ENCODE measurements at regions not wholly inside any gene's neighbourhood (a gene's known extent, or its start where the extent isn't known, plus 50 kb on each side); places are given as distances from the start of the nearest gene placed in this dataset.

DNA sequence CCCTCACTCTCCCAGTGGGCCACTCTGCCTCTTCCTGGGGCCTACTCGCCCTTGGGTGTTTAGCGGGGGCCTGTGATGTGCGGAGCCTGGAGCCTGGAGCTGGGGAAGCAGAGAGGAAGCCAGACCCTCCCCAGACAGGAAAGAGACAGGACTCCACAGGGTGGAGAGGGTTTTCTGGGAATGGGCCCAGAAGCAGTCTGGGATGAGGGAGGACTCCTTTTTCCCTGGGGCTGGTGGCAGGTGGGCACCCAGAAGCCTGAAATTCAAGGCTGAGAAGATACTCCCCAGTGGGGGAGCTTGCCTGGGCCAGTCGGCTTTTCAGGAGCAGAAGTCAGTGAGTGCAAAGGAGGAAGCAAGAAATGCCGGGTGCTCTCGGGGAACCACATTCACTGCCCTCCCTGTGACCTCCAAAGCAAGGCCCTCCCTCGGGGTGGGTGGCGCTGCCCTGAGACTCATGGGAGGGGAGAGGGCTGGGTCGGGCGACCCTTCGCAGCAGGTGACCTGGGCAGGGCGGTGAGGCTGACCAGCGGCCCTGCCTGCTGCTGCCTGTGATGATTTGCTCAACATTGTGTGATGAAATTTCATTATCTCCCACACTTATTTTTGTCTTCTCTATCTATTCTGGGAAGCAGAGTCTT, 1377.4 kb downstream of the BRD1 start:
- no peak overlapping the region for H3K4me3 ChIP-seq (ENCODE audit: low read depth, low read length)
- TF ChIP-seq, protein P1, sequence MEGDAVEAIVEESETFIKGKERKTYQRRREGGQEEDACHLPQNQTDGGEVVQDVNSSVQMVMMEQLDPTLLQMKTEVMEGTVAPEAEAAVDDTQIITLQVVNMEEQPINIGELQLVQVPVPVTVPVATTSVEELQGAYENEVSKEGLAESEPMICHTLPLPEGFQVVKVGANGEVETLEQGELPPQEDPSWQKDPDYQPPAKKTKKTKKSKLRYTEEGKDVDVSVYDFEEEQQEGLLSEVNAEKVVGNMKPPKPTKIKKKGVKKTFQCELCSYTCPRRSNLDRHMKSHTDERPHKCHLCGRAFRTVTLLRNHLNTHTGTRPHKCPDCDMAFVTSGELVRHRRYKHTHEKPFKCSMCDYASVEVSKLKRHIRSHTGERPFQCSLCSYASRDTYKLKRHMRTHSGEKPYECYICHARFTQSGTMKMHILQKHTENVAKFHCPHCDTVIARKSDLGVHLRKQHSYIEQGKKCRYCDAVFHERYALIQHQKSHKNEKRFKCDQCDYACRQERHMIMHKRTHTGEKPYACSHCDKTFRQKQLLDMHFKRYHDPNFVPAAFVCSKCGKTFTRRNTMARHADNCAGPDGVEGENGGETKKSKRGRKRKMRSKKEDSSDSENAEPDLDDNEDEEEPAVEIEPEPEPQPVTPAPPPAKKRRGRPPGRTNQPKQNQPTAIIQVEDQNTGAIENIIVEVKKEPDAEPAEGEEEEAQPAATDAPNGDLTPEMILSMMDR (IDR thresholded peaks at IDR 0.05; ENCODE audit: low read depth, low read length): no peak
- TF ChIP-seq POLR2A (IDR thresholded peaks at IDR 0.05; ENCODE audit: extremely low read depth, insufficient read length): no peak
- TF ChIP-seq, protein P2, sequence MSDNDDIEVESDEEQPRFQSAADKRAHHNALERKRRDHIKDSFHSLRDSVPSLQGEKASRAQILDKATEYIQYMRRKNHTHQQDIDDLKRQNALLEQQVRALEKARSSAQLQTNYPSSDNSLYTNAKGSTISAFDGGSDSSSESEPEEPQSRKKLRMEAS (IDR thresholded peaks at IDR 0.05; ENCODE audit: low read depth, low read length): no peak
- TF ChIP-seq MYC (IDR thresholded peaks at IDR 0.05; ENCODE audit: low read depth, low read length): no peak
- DNase-seq (ENCODE audit: low read depth): peak; percentile 21

DNA sequence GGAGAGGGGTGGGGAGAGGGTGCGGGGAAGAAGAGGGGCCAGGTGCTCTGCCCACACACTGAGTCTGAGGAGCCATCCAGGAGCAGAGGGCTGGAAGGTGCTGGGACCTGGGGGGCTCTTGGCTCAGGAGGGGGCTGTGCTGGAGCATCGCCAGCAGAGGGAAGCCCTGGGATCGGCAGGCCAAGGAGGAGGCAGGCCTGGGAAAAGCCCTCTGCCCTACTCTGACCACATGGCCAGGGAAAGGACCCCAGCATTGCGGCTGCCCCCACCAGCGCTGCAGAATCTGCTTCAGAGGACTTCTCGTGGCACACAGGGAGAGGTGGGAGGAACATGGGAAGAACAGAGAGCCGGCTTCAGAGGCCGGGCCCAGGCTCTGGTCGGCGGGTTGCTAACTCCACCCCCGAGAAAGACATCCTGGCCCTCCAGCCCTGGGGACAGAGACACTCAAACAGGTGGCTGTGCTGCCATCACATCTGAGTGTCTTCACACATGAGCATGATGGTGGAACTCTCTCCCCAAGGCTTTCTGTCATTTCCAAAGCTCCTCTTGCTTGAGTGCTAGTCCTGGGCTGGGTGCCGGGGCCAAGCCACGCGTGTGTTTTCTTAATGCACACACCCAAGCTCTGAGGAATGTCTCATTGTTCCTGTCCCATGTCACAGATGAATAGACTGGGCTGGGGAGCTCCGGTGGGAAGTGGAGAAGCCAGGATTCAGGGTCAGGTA, 1378.0 kb downstream of the BRD1 start:
- H3K4me3 ChIP-seq (ENCODE audit: low read depth, low read length): no peak overlapping the region
- TF ChIP-seq, protein P1 (IDR thresholded peaks at IDR 0.05; ENCODE audit: low read depth, low read length): no peak
- no peak for TF ChIP-seq POLR2A (IDR thresholded peaks at IDR 0.05; ENCODE audit: extremely low read depth, insufficient read length)
- TF ChIP-seq MYC (IDR thresholded peaks at IDR 0.05; ENCODE audit: low read depth, low read length): no peak
- TF ChIP-seq, protein P2 (IDR thresholded peaks at IDR 0.05; ENCODE audit: low read depth, low read length): no peak
- DNase-seq (ENCODE audit: low read depth): no peak

DNA sequence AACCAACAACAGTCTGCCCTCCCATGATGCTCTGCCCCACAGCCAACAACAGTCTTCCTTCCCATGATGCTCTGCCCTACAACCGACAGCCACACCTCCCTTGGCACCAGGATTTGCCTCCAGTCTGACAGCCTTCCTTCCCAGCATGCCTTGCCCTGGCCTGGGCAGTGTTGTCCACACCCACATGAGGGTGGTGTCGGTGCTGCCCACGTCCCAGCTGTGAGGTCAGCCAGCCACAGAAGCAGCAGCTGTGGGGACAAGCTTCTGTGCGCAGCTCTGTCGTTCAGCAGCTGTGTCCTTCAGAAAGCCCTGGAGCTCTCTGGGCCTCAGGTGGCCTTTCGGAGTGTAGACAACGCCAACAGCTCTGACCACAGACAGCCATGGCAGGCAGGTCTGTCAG, 1378.9 kb downstream of the BRD1 start:
- TF ChIP-seq, protein P1 (IDR thresholded peaks at IDR 0.05; ENCODE audit: low read depth, low read length): no peak
- TF ChIP-seq MYC (IDR thresholded peaks at IDR 0.05; ENCODE audit: low read depth, low read length) (no peak), POLR2A (IDR thresholded peaks at IDR 0.05; ENCODE audit: extremely low read depth, insufficient read length) (no peak)
- TF ChIP-seq, protein P2 (IDR thresholded peaks at IDR 0.05; ENCODE audit: low read depth, low read length): no peak
- no peak overlapping the region for H3K4me3 ChIP-seq (ENCODE audit: low read depth, low read length)
- no peak for DNase-seq (ENCODE audit: low read depth)

GRCh38 chr22:48445113-48445827, 1382.4 kb downstream of the BRD1 start:
- no peak overlapping the region for H3K4me3 ChIP-seq (ENCODE audit: low read depth, low read length)
- DNase-seq (ENCODE audit: low read depth): no peak
- no peak for TF ChIP-seq MYC (IDR thresholded peaks at IDR 0.05; ENCODE audit: low read depth, low read length)
- no peak for TF ChIP-seq POLR2A (IDR thresholded peaks at IDR 0.05; ENCODE audit: extremely low read depth, insufficient read length)
- TF ChIP-seq, protein P1 (IDR thresholded peaks at IDR 0.05; ENCODE audit: low read depth, low read length): no peak
- TF ChIP-seq, protein P2 (IDR thresholded peaks at IDR 0.05; ENCODE audit: low read depth, low read length): no peak

DNA sequence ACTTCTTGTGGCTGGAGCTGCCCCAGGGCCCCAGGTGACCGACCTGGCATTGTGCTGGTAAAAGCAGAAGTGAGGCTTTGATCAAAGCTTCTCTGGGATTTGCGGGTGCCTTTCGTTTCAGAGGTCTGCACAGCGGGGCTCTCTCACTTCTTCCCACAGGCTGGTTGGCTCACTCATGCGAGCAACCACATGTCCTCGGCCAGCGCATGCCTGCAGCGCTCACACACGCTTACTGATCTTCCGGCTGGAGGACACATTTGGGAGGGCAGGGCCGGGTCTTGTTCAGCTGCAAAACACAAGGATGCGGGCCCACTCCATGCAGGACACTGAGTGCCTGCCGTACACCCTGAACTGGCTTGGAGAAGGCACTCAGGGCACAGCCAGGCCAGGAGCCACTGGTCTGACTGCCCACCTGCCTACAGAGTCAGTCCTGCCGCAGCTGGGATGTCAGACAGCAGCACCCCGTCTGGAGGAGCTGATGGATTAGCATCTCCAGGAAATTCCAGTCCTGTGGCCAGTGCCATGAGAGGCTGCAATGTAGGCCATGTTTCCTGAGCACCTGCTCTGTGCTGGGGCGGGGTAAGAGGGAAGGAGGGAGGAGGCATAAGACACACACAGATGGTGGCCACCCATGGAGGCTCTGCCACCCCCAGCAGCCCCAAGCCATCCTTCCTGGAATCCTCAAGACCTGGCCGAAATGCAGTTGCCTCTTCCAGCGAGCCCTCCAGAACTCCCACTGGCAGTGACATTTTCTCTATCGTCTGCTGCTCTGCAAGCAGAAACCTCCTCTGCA, 1383.2 kb downstream of the BRD1 start:
- no peak overlapping the region for H3K4me3 ChIP-seq (ENCODE audit: low read depth, low read length)
- TF ChIP-seq, protein P1 (IDR thresholded peaks at IDR 0.05; ENCODE audit: low read depth, low read length): no peak
- TF ChIP-seq, protein P2 (IDR thresholded peaks at IDR 0.05; ENCODE audit: low read depth, low read length): 0 out of 2 replicates have a peak, but pooled peaks have one; percentile 16
- DNase-seq (ENCODE audit: low read depth): peak; percentile 25

All from NB4 (cell line).